ENCODE measurements at regions not wholly inside any gene's neighbourhood (a gene's known extent, or its start where the extent isn't known, plus 50 kb on each side); places are given as distances from the start of the nearest gene placed in this dataset.

DNA sequence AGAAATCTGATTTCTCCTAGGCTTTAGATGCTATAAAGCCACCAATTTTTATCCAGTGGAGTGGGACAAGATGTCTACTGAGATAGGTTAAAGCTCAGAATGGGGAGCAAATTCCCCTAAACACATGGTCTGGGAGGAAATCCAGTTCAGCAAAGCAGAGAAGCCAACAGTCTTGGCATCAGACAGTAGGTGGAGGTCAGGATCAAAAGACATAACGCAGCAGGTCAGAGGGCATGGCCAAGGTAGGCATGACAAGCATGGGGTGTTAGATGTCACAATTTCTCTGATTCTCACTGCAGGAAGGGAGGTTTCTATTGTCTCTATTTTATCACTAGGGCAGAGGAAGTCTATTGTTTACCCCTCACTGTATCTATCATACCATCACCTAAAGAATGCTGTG lies 288.2 kb downstream of the ACTL7B start:
- H3K9me3 ChIP-seq = no peaks in the 10 kb centered on the region
- 33 to 50% (median 38%) methylated on average over 1 of the region's 1 CpG for WGBS, 3 donors
- TF ChIP-seq, protein P1, sequence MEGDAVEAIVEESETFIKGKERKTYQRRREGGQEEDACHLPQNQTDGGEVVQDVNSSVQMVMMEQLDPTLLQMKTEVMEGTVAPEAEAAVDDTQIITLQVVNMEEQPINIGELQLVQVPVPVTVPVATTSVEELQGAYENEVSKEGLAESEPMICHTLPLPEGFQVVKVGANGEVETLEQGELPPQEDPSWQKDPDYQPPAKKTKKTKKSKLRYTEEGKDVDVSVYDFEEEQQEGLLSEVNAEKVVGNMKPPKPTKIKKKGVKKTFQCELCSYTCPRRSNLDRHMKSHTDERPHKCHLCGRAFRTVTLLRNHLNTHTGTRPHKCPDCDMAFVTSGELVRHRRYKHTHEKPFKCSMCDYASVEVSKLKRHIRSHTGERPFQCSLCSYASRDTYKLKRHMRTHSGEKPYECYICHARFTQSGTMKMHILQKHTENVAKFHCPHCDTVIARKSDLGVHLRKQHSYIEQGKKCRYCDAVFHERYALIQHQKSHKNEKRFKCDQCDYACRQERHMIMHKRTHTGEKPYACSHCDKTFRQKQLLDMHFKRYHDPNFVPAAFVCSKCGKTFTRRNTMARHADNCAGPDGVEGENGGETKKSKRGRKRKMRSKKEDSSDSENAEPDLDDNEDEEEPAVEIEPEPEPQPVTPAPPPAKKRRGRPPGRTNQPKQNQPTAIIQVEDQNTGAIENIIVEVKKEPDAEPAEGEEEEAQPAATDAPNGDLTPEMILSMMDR (IDR thresholded peaks at IDR 0.05) = no peak
- no peak for DNase-seq
- H3K4me3 ChIP-seq = no peak overlapping the region
- H3K4me1 ChIP-seq = no peaks in the 10 kb centered on the region
- H3K36me3 ChIP-seq (ENCODE audit: insufficient read depth in 1 of 2, low read depth in 1 of 2) = no peaks in the 10 kb centered on the region
- no peak overlapping the region for H3K27ac ChIP-seq
- no peaks in the 10 kb centered on the region for H3K27me3 ChIP-seq (ENCODE audit: insufficient read depth in 3 of 3, low read length in 2 of 3)
- intact Hi-C loops (cut with DNase I) = loop anchor here (5.0 to 10.0 kb wide), 5 partner anchors 100 to 1100 kb away; no protein-coding TSS in a partner anchor
- no peak for ATAC-seq

DNA sequence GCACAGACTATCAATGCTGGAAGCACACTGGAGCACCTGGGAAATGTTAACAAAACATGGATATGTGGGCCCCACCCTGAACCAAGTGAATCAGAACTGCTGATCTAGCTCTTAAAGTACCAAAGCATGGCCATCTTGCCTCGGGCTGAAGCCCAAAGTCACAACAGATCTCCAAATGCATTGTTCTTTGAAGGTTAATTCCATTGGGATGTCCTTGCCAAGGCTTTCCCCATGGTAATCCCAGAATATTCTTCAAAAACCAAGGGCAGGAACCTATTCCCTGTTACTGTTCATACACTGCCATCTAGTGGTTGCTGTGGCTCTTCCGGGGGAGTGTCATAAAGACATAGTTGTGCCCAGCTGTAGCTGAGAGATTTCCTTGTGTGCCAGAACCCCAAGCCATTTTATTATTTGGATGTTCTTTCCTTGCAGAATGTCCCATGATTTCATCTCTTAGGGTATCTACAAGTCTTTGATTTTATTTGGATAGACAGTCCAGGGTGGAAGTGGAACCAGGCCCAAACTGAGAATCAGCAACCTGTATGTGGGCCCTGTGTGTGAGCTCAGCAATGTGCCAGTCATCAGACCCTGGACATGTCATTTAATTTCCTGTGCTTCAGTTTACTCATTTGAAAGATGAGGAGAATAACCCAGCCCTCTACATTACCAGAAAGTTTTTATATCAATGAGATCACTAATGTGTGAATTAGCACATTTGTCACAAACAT lies 290.0 kb downstream of the ACTL7B start:
- Histone ChIP-seq H3K36me3 (ENCODE audit: insufficient read depth in 1 of 2, low read depth in 1 of 2) (no peaks in the 10 kb centered on the region), H3K27me3 (ENCODE audit: insufficient read depth in 3 of 3, low read length in 2 of 3) (no peaks in the 10 kb centered on the region), H3K9me3 (no peaks in the 10 kb centered on the region), H3K27ac (no peak overlapping the region), H3K4me3 (no peak overlapping the region), H3K4me1 (no peaks in the 10 kb centered on the region)
- peak; percentile 86 to 94 (median 88) for ATAC-seq
- WGBS, 3 donors = 0 to 2% (median 2%) methylated on average over 2 of the region's 2 CpGs
- TF ChIP-seq, protein P1 (IDR thresholded peaks at IDR 0.05) = peak; percentile 92
- intact Hi-C loops (cut with DNase I) = loop anchor here (5.0 to 10.0 kb wide), 5 partner anchors 99 to 1099 kb away; no protein-coding TSS in a partner anchor
- DNase-seq = peak; percentile 30 to 53

DNA sequence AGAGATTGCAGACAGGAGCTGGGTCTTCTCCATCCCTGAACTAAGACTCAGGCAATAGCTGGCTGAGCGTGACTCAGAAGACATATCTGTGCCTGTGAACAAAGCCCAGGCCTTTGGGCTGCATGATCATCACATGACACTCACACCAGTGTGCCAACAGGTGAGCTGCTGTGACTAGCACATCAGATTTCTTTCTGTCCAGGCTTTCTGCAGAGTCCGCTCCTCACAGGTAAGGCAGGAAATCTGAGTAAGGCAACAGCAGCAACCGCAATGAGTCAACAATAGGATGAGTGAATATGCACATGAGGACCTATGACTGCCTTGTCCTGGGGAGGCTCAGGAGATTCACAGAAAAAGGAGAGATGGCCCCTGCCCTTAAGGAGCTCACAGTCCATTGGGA lies 293.6 kb downstream of the ACTL7B start:
- TF ChIP-seq, protein P1 (IDR thresholded peaks at IDR 0.05) = no peak
- Histone ChIP-seq H3K36me3 (ENCODE audit: insufficient read depth in 1 of 2, low read depth in 1 of 2) (no peaks in the 10 kb centered on the region), H3K27me3 (ENCODE audit: insufficient read depth in 3 of 3, low read length in 2 of 3) (no peaks in the 10 kb centered on the region), H3K4me1 (no peaks in the 10 kb centered on the region), H3K4me3 (no peak overlapping the region), H3K9me3 (no peaks in the 10 kb centered on the region), H3K27ac (no peak overlapping the region)
- ATAC-seq (peak in 1 of 4 donors; percentile 35), DNase-seq (no peak)
- WGBS, 3 donors = 93 to 98% (median 93%) methylated on average over 3 of the region's 3 CpGs
- intact Hi-C loops (cut with DNase I) = loop anchor here in 1 of 2 donors (5.0 to 10.0 kb wide), 2 partner anchors 147 to 1095 kb away; no protein-coding TSS in a partner anchor

DNA sequence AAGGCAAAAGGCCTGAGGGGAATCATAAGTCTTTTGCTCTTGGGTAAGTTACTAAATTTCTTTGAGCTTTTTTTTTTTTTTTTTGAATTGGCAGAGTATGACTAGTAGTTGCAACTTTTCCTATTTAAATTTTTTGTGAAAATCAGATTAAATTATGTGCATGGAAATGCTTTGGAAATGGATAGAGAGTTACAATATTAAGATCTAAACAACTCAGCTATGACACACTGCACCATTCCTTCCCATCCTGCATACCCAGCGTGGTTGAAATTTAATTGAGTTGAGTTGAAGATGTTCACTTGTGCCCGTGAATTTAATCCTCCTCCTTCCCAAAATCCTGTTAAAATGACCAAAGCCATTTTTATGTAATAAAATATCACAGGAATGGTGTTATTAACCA lies 296.4 kb downstream of the ACTL7B start:
- H3K4me1 ChIP-seq = no peaks in the 10 kb centered on the region
- no peak overlapping the region for H3K4me3 ChIP-seq
- H3K9me3 ChIP-seq = no peaks in the 10 kb centered on the region
- DNase-seq (no peak), ATAC-seq (no peak)
- TF ChIP-seq, protein P1 (IDR thresholded peaks at IDR 0.05) = no peak
- H3K27ac ChIP-seq = no peak overlapping the region
- H3K27me3 ChIP-seq (ENCODE audit: insufficient read depth in 3 of 3, low read length in 2 of 3) = no peaks in the 10 kb centered on the region
- 61 to 89% (median 70%) methylated on average over 2 of the region's 2 CpGs for WGBS, 3 donors
- intact Hi-C loops (cut with DNase I) = no loop called here
- no peaks in the 10 kb centered on the region for H3K36me3 ChIP-seq (ENCODE audit: insufficient read depth in 1 of 2, low read depth in 1 of 2)
